Endothelial cell of umbilical vein (primary cell): ENCODE measurements at regions not wholly inside any gene's neighbourhood (a gene's known extent, or its start where the extent isn't known, plus 50 kb on each side); places are given as distances from the start of the nearest gene placed in this dataset.

Source experiments
- CTCF ChIP-seq, 2 donors: IDR thresholded peaks; 1 replicate in 1 of 2; 2 replicates in 1 of 2; pipeline ENCODE4 v1.5.1; 2011; ENCODE audit warnings: low read length in 2 of 2, mild to moderate bottlenecking in 2 of 2, moderate library complexity in 2 of 2, control low read depth in 1 of 2, inconsistent platforms in 1 of 2, low read depth in 1 of 2; ENCODE audit not compliant: insufficient read depth in 1 of 2; ENCODE audit errors: extremely low read depth in 1 of 2
- EZH2 ChIP-seq: IDR thresholded peaks from 2 replicates; pipeline ENCODE4 v1.6.1; 2012; ENCODE audit warnings: borderline replicate concordance, low read depth, mild to moderate bottlenecking, moderate library complexity, low read length, inconsistent platforms; ENCODE audit not compliant: severe bottlenecking
- GATA2 ChIP-seq: IDR thresholded peaks from 2 replicates; pipeline ENCODE4 v1.7.0; 2011; ENCODE audit warnings: low read depth, mild to moderate bottlenecking, moderate library complexity, mixed read lengths, low read length; ENCODE audit not compliant: insufficient read length, insufficient read depth
- MYC ChIP-seq: IDR thresholded peaks from one replicate; pipeline ENCODE4 v1.6.1; 2011; ENCODE audit warnings: mild to moderate bottlenecking, low read depth, low read length
- POLR2A ChIP-seq: IDR thresholded peaks from 2 replicates; pipeline ENCODE4 v1.6.1; 2012; ENCODE audit warnings: low read depth, mild to moderate bottlenecking, control low read depth, low read length

GRCh38 chrX:9302381-9302780, 162.5 kb upstream of the TBL1X start:
- TF ChIP-seq CTCF (IDR thresholded peaks at IDR 0.05; ENCODE audit: extremely low read depth in 1 of 2, insufficient read depth in 1 of 2, low read depth in 1 of 2, low read length in 2 of 2) = no peak
- TF ChIP-seq POLR2A = no peak
- no peak for TF ChIP-seq EZH2
- TF ChIP-seq MYC = no peak
- no peak for TF ChIP-seq GATA2
